ENCODE measurements at regions not wholly inside any gene's neighbourhood (a gene's known extent, or its start where the extent isn't known, plus 50 kb on each side); places are given as distances from the start of the nearest gene placed in this dataset.
"Not testable (repeated sequence)": the region's sequence is repeated elsewhere in the genome, so short reads cannot be mapped to it uniquely, and the experiment has no call there.

DNA sequence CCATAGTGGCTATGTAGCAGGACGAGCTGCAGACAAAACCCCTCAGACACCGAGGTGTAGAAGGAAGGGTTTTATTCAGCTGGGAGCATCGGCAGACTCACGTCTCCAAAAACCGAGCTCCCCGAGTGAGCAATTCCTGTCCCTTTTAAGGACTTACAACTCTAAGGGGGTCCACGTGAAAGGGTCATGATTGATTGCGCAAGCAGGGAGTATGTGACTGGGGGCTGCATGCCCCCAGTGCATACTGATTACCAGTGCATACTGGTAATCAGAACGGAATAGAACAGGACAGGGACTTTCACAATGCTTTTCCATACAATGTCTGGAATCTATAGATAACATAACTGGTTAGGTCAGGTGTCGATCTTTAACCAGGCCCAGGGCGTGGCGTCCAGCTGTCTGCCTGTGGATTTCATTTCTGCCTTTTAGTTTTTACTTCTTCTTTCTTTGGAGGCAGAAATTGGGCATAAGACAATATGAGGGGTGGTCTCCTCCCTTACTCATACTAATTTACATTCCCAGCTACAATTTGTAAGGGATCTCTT, 447.3 kb downstream of the OTOL1 start:
- H3K27me3 Mint-ChIP-seq; DNase-seq; CTCF ChIA-PET; H3K36me3 Mint-ChIP-seq (ENCODE audit: low read depth); H3K4me3 Mint-ChIP-seq; POLR2A ChIA-PET; H3K27ac Mint-ChIP-seq; H3K9me3 Mint-ChIP-seq; H3K4me1 Mint-ChIP-seq: not testable (repeated sequence)

DNA sequence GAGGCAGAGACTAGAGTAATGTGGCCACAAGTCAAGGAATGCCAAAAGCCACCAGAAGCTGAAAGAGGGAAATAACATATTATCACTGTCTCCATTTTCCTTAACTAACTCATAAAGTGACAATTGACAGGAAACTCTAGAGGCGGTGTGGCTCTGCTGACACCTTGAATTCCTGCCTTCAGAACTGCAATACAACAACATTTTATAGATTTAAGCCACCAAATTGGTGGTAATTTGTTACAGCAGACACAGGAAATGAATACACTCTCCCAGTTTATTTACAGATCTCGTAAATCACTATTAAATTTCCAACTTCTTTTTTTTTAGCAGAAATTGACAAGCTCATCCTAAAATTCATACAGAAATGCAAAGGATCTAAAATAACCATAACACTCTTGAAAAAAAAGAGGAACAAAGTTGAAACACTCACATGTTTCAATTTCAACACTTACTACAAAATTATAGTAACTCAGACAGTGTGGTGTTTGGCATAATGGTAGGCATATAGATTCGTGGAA, 449.9 kb downstream of the OTOL1 start:
- Mint-ChIP-seq H3K9me3 (peaks cover 5% of the 10 kb centered on the region), H3K4me3 (no peak overlapping the region), H3K4me1 (no peaks in the 10 kb centered on the region), H3K27ac (no peak overlapping the region), H3K36me3 (ENCODE audit: low read depth) (no peaks in the 10 kb centered on the region), H3K27me3 (no peaks in the 10 kb centered on the region)
- CTCF ChIA-PET, result no interaction called here
- POLR2A ChIA-PET, result no interaction called here
- DNase-seq, result no peak

DNA sequence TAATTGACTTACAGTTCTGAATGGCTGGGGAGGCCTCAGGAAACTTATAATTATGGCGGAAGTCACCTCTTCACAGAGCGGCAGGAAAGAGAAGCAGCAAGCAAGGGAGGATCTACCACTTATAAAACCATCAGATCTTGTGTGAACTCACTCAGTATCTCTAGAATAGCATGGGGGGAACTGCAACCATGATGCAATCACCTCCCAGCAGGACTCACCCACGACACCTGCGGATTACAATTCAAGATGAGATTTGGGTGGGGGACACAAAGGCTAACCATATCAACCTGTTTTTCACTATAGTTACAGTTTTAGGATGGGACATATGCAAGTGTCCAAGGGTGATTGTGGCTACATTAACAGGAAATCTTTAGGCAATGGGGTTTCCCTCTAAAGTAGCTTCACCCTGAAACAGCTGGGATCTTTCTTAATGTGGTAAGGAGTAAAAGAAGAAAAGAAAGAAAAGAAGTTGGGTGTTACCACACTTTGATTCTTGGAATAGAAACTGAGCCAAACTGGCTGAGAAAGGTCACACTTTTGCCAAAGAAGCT, 453.8 kb downstream of the OTOL1 start:
- H3K27ac Mint-ChIP-seq, result no peak overlapping the region
- H3K4me3 Mint-ChIP-seq, result no peak overlapping the region

DNA sequence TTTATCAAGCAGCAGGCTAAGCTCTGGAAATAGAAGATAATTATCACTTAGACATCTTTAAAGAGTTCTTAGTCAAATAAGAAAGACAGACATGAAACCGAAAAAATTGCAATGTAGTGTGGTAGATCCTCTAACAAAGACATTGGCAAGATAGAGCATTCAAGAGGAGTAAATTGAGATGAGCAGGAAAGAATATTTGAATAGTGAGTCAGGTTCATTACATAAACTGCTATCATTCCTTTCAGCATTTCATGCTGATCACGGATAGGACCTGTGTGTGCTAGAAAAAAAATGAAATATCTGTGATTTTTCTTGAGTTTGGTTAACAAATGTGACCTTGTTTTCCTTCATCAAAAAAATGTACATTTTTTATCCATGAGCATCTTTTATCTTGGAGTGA, 460.9 kb downstream of the OTOL1 start:
- DNase-seq, result no peak
- ChIA-PET POLR2A (no interaction called here), CTCF (no interaction called here)
- H3K27ac Mint-ChIP-seq, result no peak overlapping the region
- H3K27me3 Mint-ChIP-seq, result no peaks in the 10 kb centered on the region
- H3K9me3 Mint-ChIP-seq, result no peaks in the 10 kb centered on the region
- no peak overlapping the region for H3K4me3 Mint-ChIP-seq
- H3K4me1 Mint-ChIP-seq, result no peaks in the 10 kb centered on the region
- H3K36me3 Mint-ChIP-seq (ENCODE audit: low read depth), result no peaks in the 10 kb centered on the region

More for the DNA sequence above, 453.8 kb downstream of the OTOL1 start:
- DNase-seq, result no peak
- H3K27me3 Mint-ChIP-seq, result no peaks in the 10 kb centered on the region
- H3K9me3 Mint-ChIP-seq, result peaks cover 3% of the 10 kb centered on the region
- no peaks in the 10 kb centered on the region for H3K4me1 Mint-ChIP-seq
- POLR2A ChIA-PET, result no interaction called here
- no peaks in the 10 kb centered on the region for H3K36me3 Mint-ChIP-seq (ENCODE audit: low read depth)
- CTCF ChIA-PET, result no interaction called here

DNA sequence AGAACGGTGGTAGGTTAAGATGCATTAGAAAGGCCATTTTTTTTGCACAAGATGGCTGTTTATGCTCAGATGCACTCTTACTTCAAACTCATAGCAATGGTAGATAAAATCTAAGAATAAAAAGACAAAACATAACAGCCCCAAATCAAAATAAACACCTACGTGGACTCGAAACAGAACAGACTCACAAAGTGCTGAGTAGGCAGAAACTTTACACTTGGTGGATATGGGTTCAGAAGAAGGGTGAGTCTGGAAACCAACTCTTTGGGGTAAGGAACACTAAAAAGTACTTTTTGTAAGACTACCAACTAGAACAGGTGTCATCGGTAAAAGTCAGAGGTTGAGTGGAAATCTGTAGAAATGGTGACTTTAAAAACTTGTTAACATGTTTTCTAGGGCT, 468.2 kb downstream of the OTOL1 start:
- Mint-ChIP-seq H3K9me3 (peaks cover 2% of the 10 kb centered on the region), H3K27ac (no peak overlapping the region), H3K4me1 (no peaks in the 10 kb centered on the region), H3K27me3 (no peaks in the 10 kb centered on the region), H3K36me3 (ENCODE audit: low read depth) (no peaks in the 10 kb centered on the region), H3K4me3 (no peak overlapping the region)
- POLR2A ChIA-PET, result no interaction called here
- DNase-seq, result no peak
- CTCF ChIA-PET, result no interaction called here

DNA sequence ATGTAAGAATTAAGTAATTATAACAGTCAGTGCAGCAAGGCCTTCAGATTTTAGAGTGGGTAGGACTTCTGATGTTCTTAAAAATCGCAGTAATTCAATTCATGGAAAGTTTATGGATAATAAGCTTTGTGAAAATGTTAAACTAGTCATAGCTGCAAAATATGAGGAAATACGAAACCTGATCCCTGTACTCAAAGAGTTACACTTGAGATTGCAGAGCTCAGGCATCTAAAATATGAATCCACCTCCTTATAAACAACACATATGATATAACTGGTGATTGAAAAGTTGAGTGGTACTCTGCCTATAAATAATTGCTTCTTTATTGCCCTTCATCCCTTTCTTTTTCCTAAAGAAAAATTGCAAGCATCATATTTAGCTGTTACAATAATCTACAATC, 473.3 kb downstream of the OTOL1 start:
- Mint-ChIP-seq H3K27me3 (no peaks in the 10 kb centered on the region), H3K9me3 (no peaks in the 10 kb centered on the region), H3K36me3 (ENCODE audit: low read depth) (no peaks in the 10 kb centered on the region), H3K4me3 (no peak overlapping the region), H3K4me1 (no peaks in the 10 kb centered on the region), H3K27ac (no peak overlapping the region)
- POLR2A ChIA-PET, result no interaction called here
- CTCF ChIA-PET, result no interaction called here
- DNase-seq, result no peak

DNA sequence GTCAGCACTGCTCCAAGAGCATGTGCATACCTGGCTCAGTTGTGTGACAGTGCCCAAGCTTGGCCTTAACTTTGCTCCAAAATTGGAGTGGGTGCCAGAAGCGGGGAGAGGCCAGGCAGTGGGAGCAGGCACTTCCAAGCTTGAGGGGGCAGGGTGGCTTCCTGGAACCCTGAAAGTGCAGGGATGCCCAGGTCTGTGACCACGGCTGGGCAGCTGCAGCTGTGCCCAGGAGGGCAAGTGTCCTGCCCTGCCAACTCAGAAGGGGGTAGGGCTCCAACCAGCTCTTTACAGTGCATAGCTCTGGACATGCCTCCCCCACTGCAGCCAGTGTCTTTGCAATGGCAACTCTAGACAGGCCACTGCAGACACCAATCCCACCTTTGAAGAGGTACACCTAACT, 478.6 kb downstream of the OTOL1 start:
- Mint-ChIP-seq H3K4me1 (no peaks in the 10 kb centered on the region), H3K4me3 (no peak overlapping the region), H3K27ac (no peak overlapping the region), H3K27me3 (no peaks in the 10 kb centered on the region), H3K9me3 (no peaks in the 10 kb centered on the region), H3K36me3 (ENCODE audit: low read depth) (no peaks in the 10 kb centered on the region)
- DNase-seq, result no peak
- ChIA-PET POLR2A (no interaction called here), CTCF (no interaction called here)

DNA sequence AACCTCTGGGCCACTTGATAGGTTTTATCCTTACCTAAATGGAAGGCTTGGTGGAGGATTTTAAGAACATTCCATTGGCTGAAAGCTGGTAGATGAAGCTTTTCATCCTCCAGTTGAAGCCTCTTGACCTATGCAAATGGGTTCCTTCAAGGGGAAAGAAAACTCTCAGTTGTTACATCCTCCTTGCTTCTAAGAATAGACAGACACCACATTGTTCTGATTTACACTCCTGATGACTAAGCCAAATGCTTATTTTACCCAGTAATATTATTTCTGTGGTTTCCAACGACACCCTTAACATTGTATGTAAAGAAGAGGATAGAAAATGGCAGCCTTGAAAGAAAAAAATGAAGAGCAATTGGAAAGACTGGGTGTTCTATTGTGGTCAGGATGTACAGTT, 480.5 kb downstream of the OTOL1 start:
- Mint-ChIP-seq H3K9me3 (no peaks in the 10 kb centered on the region), H3K4me1 (no peaks in the 10 kb centered on the region), H3K27me3 (no peaks in the 10 kb centered on the region), H3K27ac (no peak overlapping the region), H3K4me3 (no peak overlapping the region), H3K36me3 (ENCODE audit: low read depth) (no peaks in the 10 kb centered on the region)
- POLR2A ChIA-PET, result no interaction called here
- CTCF ChIA-PET, result no interaction called here
- DNase-seq, result no peak

DNA sequence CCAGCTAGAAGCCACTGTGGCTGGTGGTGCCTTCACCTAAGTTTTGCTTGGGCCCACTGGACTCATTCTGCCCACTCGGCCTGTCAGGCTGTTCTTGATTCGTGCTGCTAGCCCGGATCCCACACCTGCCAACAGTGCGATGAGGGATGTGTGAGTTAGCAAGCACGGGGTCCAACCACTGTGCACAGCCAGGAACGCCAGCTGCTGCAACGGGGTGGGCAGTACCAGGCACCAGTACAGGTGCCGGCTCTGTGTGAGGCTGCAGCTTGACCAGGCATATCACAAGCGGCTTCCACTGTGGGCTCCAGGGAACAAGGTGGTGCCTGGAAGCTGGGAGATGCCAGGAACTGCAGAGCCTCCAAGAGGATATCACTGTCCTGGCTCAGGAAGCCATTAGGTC, 481.2 kb downstream of the OTOL1 start:
- no peak overlapping the region for H3K4me3 Mint-ChIP-seq
- no peaks in the 10 kb centered on the region for H3K27me3 Mint-ChIP-seq
- DNase-seq, result no peak
- ChIA-PET POLR2A (no interaction called here), CTCF (no interaction called here)
- H3K9me3 Mint-ChIP-seq, result no peaks in the 10 kb centered on the region
- H3K4me1 Mint-ChIP-seq, result no peaks in the 10 kb centered on the region
- no peaks in the 10 kb centered on the region for H3K36me3 Mint-ChIP-seq (ENCODE audit: low read depth)
- no peak overlapping the region for H3K27ac Mint-ChIP-seq

DNA sequence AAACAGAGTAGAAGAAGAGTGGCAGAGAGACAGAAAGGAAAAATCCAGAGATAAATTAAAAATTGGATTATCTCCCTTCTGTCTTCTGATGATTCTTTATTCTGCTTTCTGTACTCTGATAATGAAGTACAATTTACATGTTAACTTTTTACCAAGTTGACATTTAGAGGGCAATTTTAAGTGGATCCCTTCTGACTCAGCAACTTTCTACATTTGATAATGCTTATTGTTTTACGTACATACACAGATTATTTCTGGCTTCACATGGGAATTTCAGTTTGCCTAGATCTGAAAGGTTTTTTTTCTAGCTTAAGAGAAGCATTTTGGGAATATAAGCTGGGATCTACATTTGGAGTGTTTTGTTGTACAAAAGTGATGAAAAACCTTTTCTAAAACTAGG, 491.3 kb downstream of the OTOL1 start:
- Mint-ChIP-seq H3K27me3 (no peaks in the 10 kb centered on the region), H3K4me1 (no peaks in the 10 kb centered on the region), H3K4me3 (no peak overlapping the region), H3K36me3 (ENCODE audit: low read depth) (no peaks in the 10 kb centered on the region), H3K27ac (no peak overlapping the region), H3K9me3 (no peaks in the 10 kb centered on the region)
- ChIA-PET POLR2A (no interaction called here), CTCF (no interaction called here)
- no peak for DNase-seq

DNA sequence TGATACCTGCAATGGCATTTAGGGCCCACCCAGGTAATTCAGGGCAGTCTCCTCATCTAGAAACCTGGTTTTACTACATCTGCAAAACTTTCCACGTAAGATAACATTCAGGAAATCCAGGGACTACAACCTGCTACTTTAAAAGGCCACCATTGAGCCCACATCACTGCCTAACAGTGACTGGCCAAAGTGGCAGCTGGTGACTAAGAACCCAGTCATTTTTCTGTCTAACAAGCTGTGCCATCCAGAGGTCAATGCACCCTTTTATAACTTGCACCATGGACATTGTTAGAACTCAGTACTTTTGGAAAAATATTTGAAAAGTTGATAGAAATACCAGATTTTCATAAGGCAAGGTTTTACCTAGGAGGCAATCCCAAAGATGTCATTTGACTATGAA, 492.4 kb downstream of the OTOL1 start:
- DNase-seq, result no peak
- Mint-ChIP-seq H3K27me3 (no peaks in the 10 kb centered on the region), H3K27ac (no peak overlapping the region), H3K36me3 (ENCODE audit: low read depth) (no peaks in the 10 kb centered on the region), H3K4me3 (no peak overlapping the region), H3K9me3 (no peaks in the 10 kb centered on the region), H3K4me1 (no peaks in the 10 kb centered on the region)
- POLR2A ChIA-PET, result no interaction called here
- CTCF ChIA-PET, result no interaction called here

DNA sequence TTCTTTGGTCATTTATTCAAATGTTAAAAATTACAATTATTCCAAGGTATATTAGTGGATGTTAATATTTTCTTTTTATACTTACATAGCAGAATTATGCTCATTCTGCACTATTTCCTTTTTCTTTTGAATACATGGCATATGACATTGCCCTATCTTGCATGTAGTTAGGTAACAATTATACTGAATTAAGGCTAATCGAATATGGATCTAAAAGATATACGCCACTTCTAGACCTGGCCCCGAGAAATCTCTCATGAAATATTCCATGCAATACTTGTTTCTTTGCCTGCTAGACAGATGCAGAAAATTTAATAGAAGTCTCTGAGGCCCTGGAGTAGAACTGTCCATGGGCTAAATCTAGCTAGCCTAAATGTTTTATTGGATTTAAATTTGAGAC, 493.4 kb downstream of the OTOL1 start:
- no peak overlapping the region for H3K4me3 Mint-ChIP-seq
- no peak for DNase-seq
- no peaks in the 10 kb centered on the region for H3K4me1 Mint-ChIP-seq
- CTCF ChIA-PET, result no interaction called here
- no peaks in the 10 kb centered on the region for H3K27me3 Mint-ChIP-seq
- POLR2A ChIA-PET, result no interaction called here
- no peak overlapping the region for H3K27ac Mint-ChIP-seq
- no peaks in the 10 kb centered on the region for H3K36me3 Mint-ChIP-seq (ENCODE audit: low read depth)
- H3K9me3 Mint-ChIP-seq, result no peaks in the 10 kb centered on the region

DNA sequence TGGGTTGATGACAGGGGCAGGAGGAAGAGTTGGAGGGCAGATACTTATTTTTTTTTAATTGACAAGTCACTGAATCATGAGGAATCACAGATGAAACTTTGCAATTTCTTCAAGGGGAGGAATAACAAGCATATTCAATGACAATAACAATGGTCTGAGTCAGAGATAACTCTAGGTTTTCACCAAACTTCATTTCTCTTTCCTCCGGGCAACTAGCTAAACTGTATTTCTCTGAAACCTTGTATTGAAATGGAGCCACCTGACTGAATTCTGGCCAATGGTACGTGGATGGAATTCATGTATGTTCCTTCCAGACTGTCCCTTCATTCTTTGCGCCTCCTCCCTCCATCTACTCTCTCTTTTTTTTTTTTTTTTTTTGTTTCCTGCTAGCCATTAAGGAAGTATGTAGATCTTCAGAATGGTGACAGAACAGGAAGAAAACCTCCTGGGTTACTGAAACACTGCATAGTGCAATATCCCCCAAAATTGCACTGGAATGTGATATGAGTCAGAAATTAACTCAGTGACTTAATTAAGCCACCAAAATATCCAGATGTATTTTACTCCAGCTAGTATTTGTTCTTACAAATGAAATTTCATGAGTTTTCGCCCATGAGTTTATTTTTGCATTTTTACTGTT, 495.4 kb downstream of the OTOL1 start:
- ChIA-PET POLR2A (no interaction called here), CTCF (no interaction called here)
- H3K27me3 Mint-ChIP-seq, result no peaks in the 10 kb centered on the region
- no peaks in the 10 kb centered on the region for H3K4me1 Mint-ChIP-seq
- no peak overlapping the region for H3K27ac Mint-ChIP-seq
- no peak overlapping the region for H3K4me3 Mint-ChIP-seq
- H3K36me3 Mint-ChIP-seq (ENCODE audit: low read depth), result no peaks in the 10 kb centered on the region
- no peak for DNase-seq
- H3K9me3 Mint-ChIP-seq, result no peaks in the 10 kb centered on the region

DNA sequence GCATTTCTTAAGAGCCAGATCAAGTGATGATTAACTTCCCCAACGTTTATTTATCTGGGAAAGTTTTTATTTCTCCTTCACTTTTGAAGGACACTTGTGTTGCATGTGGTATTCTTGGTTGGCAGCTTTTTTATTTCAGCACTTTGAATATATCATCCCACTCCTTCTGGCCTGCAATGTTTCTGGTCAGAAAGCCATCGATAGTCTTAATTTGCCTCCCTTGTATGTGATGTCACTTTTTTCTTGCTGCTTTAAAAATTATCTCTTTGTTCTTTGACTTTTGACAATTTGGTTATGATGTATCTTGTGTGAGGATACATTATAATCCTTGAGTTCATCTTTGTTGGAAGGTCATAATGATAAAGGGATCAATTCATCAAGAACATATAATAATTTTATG, 503.2 kb downstream of the OTOL1 start:
- Mint-ChIP-seq H3K36me3 (ENCODE audit: low read depth) (no peaks in the 10 kb centered on the region), H3K4me3 (no peak overlapping the region), H3K4me1 (no peaks in the 10 kb centered on the region), H3K9me3 (peaks cover 5% of the 10 kb centered on the region), H3K27me3 (no peaks in the 10 kb centered on the region), H3K27ac (no peak overlapping the region)
- ChIA-PET CTCF (no interaction called here), POLR2A (no interaction called here)
- DNase-seq, result no peak

All from activated CD4-positive, alpha-beta T cell treated with anti-CD3 and anti-CD28 coated beads, Interleukin-2, amount 10 ng/mL, durations not matched to agents 7 days and 5 days (primary cell).